HEK293 (cell line): ENCODE measurements at regions not wholly inside any gene's neighbourhood (a gene's known extent, or its start where the extent isn't known, plus 50 kb on each side); places are given as distances from the start of the nearest gene placed in this dataset.
"Not testable (repeated sequence)": the region's sequence is repeated elsewhere in the genome, so short reads cannot be mapped to it uniquely, and the experiment has no call there.

Source experiments
- CTCF ChIA-PET: fragments of 350-600 bp; formaldehyde crosslinking; extraction: SDS; loops from one replicate; lab custom pipeline; 2021; ENCODE audit warnings: antibody characterized with exemption; lab: Yijun Ruan, JAX
- POLR2A ChIA-PET: fragments of 300-600 bp; formaldehyde crosslinking; extraction: SDS; loops from one replicate; lab custom pipeline; 2020; ENCODE audit warnings: antibody characterized with exemption, inconsistent platforms; lab: Yijun Ruan, JAX
- H3K27ac ChIP-seq: fragments of 200-500 bp; sonication (Bioruptor generic); 2 replicates; pipeline ENCODE4 v1.5.1; 2014; ENCODE audit warnings: low read depth, low read length, control low read depth, inconsistent platforms; ENCODE audit errors: extremely low read depth
- H3K36me3 ChIP-seq, 2 experiments: fragments of 200-500 bp in 1 of 2; sonication (Bioruptor generic) in 1 of 2; 1 replicate in 1 of 2; 2 replicates in 1 of 2; pipeline ENCODE4 v1.5.1; 2014 to 2017; ENCODE audit warnings: inconsistent platforms in 2 of 2, low read length in 2 of 2; ENCODE audit not compliant: control insufficient read depth in 2 of 2, insufficient read depth in 1 of 2
- H3K4me1 ChIP-seq: fragments of 200-500 bp; sonication (Bioruptor generic); 2 replicates; pipeline ENCODE4 v1.5.1; 2014; ENCODE audit warnings: mild to moderate bottlenecking, low read length, inconsistent platforms; ENCODE audit not compliant: control insufficient read depth, insufficient read depth
- H3K4me3 ChIP-seq: 2 replicates; pipeline ENCODE4 v1.5.1; 2011; ENCODE audit warnings: low read depth, mild to moderate bottlenecking, control low read depth, low read length, moderate library complexity
- H3K9me3 ChIP-seq: fragments of 200-500 bp; sonication (Bioruptor generic); 2 replicates; pipeline ENCODE4 v1.5.1; 2014; ENCODE audit warnings: low read depth, low read length, inconsistent platforms; ENCODE audit not compliant: control insufficient read depth, insufficient read depth
- HOXA7 ChIP-seq: sonication (generic); formaldehyde crosslinking; IDR thresholded peaks from 2 replicates; pipeline ENCODE4 v1.8.1; 2022; ENCODE audit warnings: missing genetic modification reagents, borderline replicate concordance
- IKZF3 ChIP-seq: fragments of 450-650 bp; IDR thresholded peaks from 2 replicates; pipeline ENCODE4 v1.5.0; 2018; ENCODE audit warnings: missing biosample characterization, mild to moderate bottlenecking, missing genetic modification characterization, moderate library complexity
- TRIM28 ChIP-seq: IDR thresholded peaks from 2 replicates; pipeline ENCODE4 v1.6.1; 2011; ENCODE audit warnings: low read length, control low read depth, borderline replicate concordance
- ZBTB17 ChIP-seq: fragments of 450-650 bp; formaldehyde crosslinking; IDR thresholded peaks from 2 replicates; pipeline ENCODE4 v1.5.1; 2016; ENCODE audit warnings: missing biosample characterization, missing genetic modification characterization
- ZBTB7A ChIP-seq: fragments of 450-650 bp; formaldehyde crosslinking; IDR thresholded peaks from 2 replicates; pipeline ENCODE4 v1.5.1; 2016; ENCODE audit warnings: low read depth, missing biosample characterization, missing genetic modification characterization
- ZNF146 ChIP-seq: fragments of 450-650 bp; formaldehyde crosslinking; IDR thresholded peaks from 2 replicates; pipeline ENCODE4 v1.5.1; 2016; ENCODE audit warnings: missing biosample characterization, missing genetic modification characterization
- ZNF311 ChIP-seq: fragments of 450-650 bp; formaldehyde crosslinking; IDR thresholded peaks from 2 replicates; pipeline ENCODE4 v1.5.1; 2017; ENCODE audit warnings: missing biosample characterization, missing genetic modification characterization, borderline replicate concordance
- ZNF350 ChIP-seq: fragments of 450-650 bp; formaldehyde crosslinking; IDR thresholded peaks from 2 replicates; pipeline ENCODE4 v1.5.0; 2017; ENCODE audit warnings: missing biosample characterization, mild to moderate bottlenecking, missing genetic modification characterization
- ZNF404 ChIP-seq: fragments of 450-650 bp; formaldehyde crosslinking; IDR thresholded peaks from 2 replicates; pipeline ENCODE4 v1.5.1; 2017; ENCODE audit warnings: missing biosample characterization, missing genetic modification characterization
- ZNF426 ChIP-seq: fragments of 450-650 bp; formaldehyde crosslinking; IDR thresholded peaks from 2 replicates; pipeline ENCODE4 v1.5.1; 2017; ENCODE audit warnings: missing biosample characterization, missing genetic modification characterization, mild to moderate bottlenecking, inconsistent platforms, moderate library complexity
- ZNF521 ChIP-seq: fragments of 450-650 bp; formaldehyde crosslinking; IDR thresholded peaks from 2 replicates; pipeline ENCODE4 v1.5.1; 2017; ENCODE audit warnings: missing biosample characterization, mild to moderate bottlenecking, missing genetic modification characterization
- ZNF555 ChIP-seq: fragments of 450-650 bp; formaldehyde crosslinking; conservative IDR thresholded peaks from 2 replicates; pipeline ENCODE4 v1.5.1; 2017; ENCODE audit warnings: missing biosample characterization, mild to moderate bottlenecking, missing genetic modification characterization, inconsistent platforms
- ZNF623 ChIP-seq: fragments of 450-650 bp; formaldehyde crosslinking; IDR thresholded peaks from 2 replicates; pipeline ENCODE4 v1.5.1; 2016; ENCODE audit warnings: missing biosample characterization, missing genetic modification characterization
- ZNF658 ChIP-seq: fragments of 450-650 bp; formaldehyde crosslinking; IDR thresholded peaks from 2 replicates; pipeline ENCODE4; 2016; ENCODE audit warnings: missing biosample characterization, missing genetic modification characterization
- ZNF660 ChIP-seq: fragments of 450-650 bp; IDR thresholded peaks from 2 replicates; pipeline ENCODE4 v1.5.1; 2018; ENCODE audit warnings: missing biosample characterization, mild to moderate bottlenecking, missing genetic modification characterization
- ZNF777 ChIP-seq: fragments of 450-650 bp; formaldehyde crosslinking; IDR thresholded peaks from 2 replicates; pipeline ENCODE4 v1.5.1; 2017; ENCODE audit warnings: missing biosample characterization, missing genetic modification characterization, borderline replicate concordance
- ZNF792 ChIP-seq: fragments of 450-650 bp; formaldehyde crosslinking; IDR thresholded peaks from 2 replicates; pipeline ENCODE4 v1.5.1; 2016; ENCODE audit warnings: missing biosample characterization, missing genetic modification characterization
- ZSCAN23 ChIP-seq: fragments of 450-650 bp; formaldehyde crosslinking; IDR thresholded peaks from 2 replicates; pipeline ENCODE4 v1.5.1; 2016; ENCODE audit warnings: missing biosample characterization, missing genetic modification characterization
- TF ChIP-seq, protein P1 (sequence below): fragments of 450-650 bp; formaldehyde crosslinking; IDR thresholded peaks from 2 replicates; pipeline ENCODE4 v1.5.1; 2016; ENCODE audit warnings: missing biosample characterization, missing genetic modification characterization
- TF ChIP-seq, protein P2 (sequence below): fragments of 450-650 bp; formaldehyde crosslinking; IDR thresholded peaks from 2 replicates; pipeline ENCODE4 v1.5.1; 2016; ENCODE audit warnings: missing biosample characterization, missing genetic modification characterization

DNA sequence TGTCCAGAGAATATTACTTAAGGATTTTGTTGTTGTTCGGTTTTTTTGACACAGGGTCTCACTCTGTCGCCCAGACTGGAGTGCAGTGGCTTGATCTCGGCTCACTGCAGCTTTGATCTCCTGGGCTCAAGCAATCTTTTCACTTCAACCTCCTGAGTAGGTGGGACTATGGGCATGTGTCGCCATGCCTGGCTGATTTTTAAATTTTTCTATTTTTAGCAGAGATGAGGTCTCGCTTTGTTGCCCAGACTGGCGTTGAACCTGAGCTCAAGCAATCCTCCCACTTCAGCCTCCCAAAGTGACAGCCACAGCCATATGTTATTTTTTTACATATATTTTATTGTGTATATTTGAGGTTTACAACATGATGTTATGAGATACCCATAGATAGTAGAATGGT, 86.8 kb upstream of the UMPS start:
- H3K27ac ChIP-seq: no peak overlapping the region
- H3K4me1 ChIP-seq: no peaks in the 10 kb centered on the region
- H3K9me3 ChIP-seq: no peaks in the 10 kb centered on the region
- H3K36me3 ChIP-seq: no peaks in the 10 kb centered on the region
- POLR2A ChIA-PET: no interaction called here
- TF ChIP-seq ZNF426: no peak
- TF ChIP-seq ZNF311 (tag by site-specific recombination): no peak
- no peak for TF ChIP-seq IKZF3
- no peak for TF ChIP-seq ZNF623 (tag by site-specific recombination)
- no peak for TF ChIP-seq ZBTB17 (tag by site-specific recombination)
- TF ChIP-seq, all 188 proteins: peak for 0
- CTCF ChIA-PET: interaction anchor here (0.7 to 1.7 kb wide), 3 partner anchors 37 to 257 kb away, joined by 3 to 4 read pairs (median 3); no protein-coding TSS in a partner anchor
- no peak overlapping the region for H3K4me3 ChIP-seq

GRCh38 chr3:124646186-124646585, 84.1 kb upstream of the UMPS start:
- H3K4me1 ChIP-seq, H3K4me3 ChIP-seq, H3K9me3 ChIP-seq, H3K27ac ChIP-seq, H3K36me3 ChIP-seq: not testable (repeated sequence)
- ChIA-PET CTCF (interaction anchor here (0.6 kb wide), 1 partner anchor 21 kb away, joined by 3 read pairs; no protein-coding TSS in a partner anchor), POLR2A (interaction anchor here (0.7 kb wide), 1 partner anchor 706 kb away, joined by 6 read pairs; no protein-coding TSS in a partner anchor)

- POLR2A ChIA-PET: no interaction called here
- no peaks in the 10 kb centered on the region for H3K36me3 ChIP-seq
- no peak overlapping the region for H3K27ac ChIP-seq
- TF ChIP-seq ZNF521 (tag by site-specific recombination): no peak
- TF ChIP-seq ZNF777: no peak
- no peak for TF ChIP-seq ZNF658 (tag by site-specific recombination)
- no peak for TF ChIP-seq ZSCAN23 (tag by site-specific recombination)
- TF ChIP-seq, protein P1, sequence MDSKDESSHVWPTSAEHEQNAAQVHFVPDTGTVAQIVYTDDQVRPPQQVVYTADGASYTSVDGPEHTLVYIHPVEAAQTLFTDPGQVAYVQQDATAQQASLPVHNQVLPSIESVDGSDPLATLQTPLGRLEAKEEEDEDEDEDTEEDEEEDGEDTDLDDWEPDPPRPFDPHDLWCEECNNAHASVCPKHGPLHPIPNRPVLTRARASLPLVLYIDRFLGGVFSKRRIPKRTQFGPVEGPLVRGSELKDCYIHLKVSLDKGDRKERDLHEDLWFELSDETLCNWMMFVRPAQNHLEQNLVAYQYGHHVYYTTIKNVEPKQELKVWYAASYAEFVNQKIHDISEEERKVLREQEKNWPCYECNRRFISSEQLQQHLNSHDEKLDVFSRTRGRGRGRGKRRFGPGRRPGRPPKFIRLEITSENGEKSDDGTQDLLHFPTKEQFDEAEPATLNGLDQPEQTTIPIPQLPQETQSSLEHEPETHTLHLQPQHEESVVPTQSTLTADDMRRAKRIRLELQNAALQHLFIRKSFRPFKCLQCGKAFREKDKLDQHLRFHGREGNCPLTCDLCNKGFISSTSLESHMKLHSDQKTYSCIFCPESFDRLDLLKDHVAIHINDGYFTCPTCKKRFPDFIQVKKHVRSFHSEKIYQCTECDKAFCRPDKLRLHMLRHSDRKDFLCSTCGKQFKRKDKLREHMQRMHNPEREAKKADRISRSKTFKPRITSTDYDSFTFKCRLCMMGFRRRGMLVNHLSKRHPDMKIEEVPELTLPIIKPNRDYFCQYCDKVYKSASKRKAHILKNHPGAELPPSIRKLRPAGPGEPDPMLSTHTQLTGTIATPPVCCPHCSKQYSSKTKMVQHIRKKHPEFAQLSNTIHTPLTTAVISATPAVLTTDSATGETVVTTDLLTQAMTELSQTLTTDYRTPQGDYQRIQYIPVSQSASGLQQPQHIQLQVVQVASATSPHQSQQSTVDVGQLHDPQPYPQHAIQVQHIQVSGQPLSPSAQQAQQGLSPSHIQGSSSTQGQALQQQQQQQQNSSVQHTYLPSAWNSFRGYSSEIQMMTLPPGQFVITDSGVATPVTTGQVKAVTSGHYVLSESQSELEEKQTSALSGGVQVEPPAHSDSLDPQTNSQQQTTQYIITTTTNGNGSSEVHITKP (tag by site-specific recombination): no peak
- TF ChIP-seq ZNF350 (tag by site-specific recombination): no peak
- TF ChIP-seq TRIM28: no peak
- no peak for TF ChIP-seq ZNF146 (tag by site-specific recombination)
- H3K4me3 ChIP-seq: no peak overlapping the region
- CTCF ChIA-PET: interaction anchor here (0.6 to 1.1 kb wide), 2 partner anchors 253 to 1087 kb away, joined by 3 to 4 read pairs; no protein-coding TSS in a partner anchor
- H3K4me1 ChIP-seq: no peaks in the 10 kb centered on the region
- H3K9me3 ChIP-seq: no peaks in the 10 kb centered on the region
Observed at GRCh38 chr3:124648551-124648950, 81.7 kb upstream of the UMPS start.

GRCh38 chr3:124650798-124651197, 79.5 kb upstream of the UMPS start:
- no peak for TF ChIP-seq HOXA7 (CRISPR knock-in tag)
- no peak for TF ChIP-seq ZBTB7A (tag by site-specific recombination)
- no peak for TF ChIP-seq ZNF404 (tag by site-specific recombination)
- TF ChIP-seq ZSCAN23 (tag by site-specific recombination): no peak
- TF ChIP-seq ZNF792 (tag by site-specific recombination): no peak
- no peak for TF ChIP-seq ZNF555 (tag by site-specific recombination)
- TF ChIP-seq, protein P2, sequence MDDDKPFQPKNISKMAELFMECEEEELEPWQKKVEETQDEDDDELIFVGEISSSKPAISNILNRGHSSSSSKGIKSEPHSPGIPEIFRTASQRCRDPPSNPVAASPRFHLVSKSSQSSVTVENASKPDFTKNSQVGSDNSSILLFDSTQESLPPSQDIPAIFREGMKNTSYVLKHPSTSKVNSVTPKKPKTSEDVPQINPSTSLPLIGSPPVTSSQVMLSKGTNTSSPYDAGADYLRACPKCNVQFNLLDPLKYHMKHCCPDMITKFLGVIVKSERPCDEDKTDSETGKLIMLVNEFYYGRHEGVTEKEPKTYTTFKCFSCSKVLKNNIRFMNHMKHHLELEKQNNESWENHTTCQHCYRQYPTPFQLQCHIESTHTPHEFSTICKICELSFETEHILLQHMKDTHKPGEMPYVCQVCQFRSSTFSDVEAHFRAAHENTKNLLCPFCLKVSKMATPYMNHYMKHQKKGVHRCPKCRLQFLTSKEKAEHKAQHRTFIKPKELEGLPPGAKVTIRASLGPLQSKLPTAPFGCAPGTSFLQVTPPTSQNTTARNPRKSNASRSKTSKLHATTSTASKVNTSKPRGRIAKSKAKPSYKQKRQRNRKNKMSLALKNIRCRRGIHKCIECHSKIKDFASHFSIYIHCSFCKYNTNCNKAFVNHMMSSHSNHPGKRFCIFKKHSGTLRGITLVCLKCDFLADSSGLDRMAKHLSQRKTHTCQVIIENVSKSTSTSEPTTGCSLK (tag by site-specific recombination): no peak
- TF ChIP-seq ZNF660: no peak
- POLR2A ChIA-PET: no interaction called here
- CTCF ChIA-PET: interaction anchor here (0.8 kb wide), 1 partner anchor 38 kb away, joined by 3 read pairs; no protein-coding TSS in a partner anchor
- Histone ChIP-seq H3K4me1 (no peaks in the 10 kb centered on the region), H3K27ac (no peak overlapping the region), H3K36me3 (no peaks in the 10 kb centered on the region), H3K4me3 (no peak overlapping the region), H3K9me3 (no peaks in the 10 kb centered on the region)

GRCh38 chr3:124651416-124651815, 78.8 kb upstream of the UMPS start:
- H3K4me1 ChIP-seq, H3K4me3 ChIP-seq, H3K9me3 ChIP-seq, H3K36me3 ChIP-seq, POLR2A ChIA-PET, H3K27ac ChIP-seq: not testable (repeated sequence)
- CTCF ChIA-PET: interaction anchor here (0.8 kb wide), 1 partner anchor 37 kb away, joined by 3 read pairs; no protein-coding TSS in a partner anchor
